ENCODE measurements at regions not wholly inside any gene's neighbourhood (a gene's known extent, or its start where the extent isn't known, plus 50 kb on each side); places are given as distances from the start of the nearest gene placed in this dataset.

GRCh38 chr4:11149612-11150259 lies 279.0 kb downstream of the HS3ST1 start:
- H3K4me1 ChIP-seq (replicated peaks in 1 of 4; ENCODE audit: control insufficient read depth in 3 of 4, insufficient read depth in 4 of 4, low read length in 3 of 4), result peaks cover 0 to 15% (median 3%) of the 10 kb centered on the region in 4 experiments; a peak in 3 of 7 replicates
- peak overlapping the region; percentile 52; the same call in 1 of the 2 replicates for H2BK12ac ChIP-seq (ENCODE audit: low read depth, low read length)
- H3K27me3 ChIP-seq (replicated peaks in 1 of 4; ENCODE audit: control insufficient read depth in 3 of 4, extremely low read depth in 1 of 4, insufficient read depth in 3 of 4, low read length in 3 of 4), result no peaks in the 10 kb centered on the region
- H3K23ac ChIP-seq (ENCODE audit: insufficient read length), result no peak overlapping the region
- no peaks in the 10 kb centered on the region for H4K20me1 ChIP-seq (replicated peaks in 1 of 2; ENCODE audit: control insufficient read depth in 1 of 2, insufficient read depth in 2 of 2, low read length in 2 of 2)
- peak overlapping the region in 1 of 2 experiments; percentile 82; a peak in 2 of 4 replicates for H3K4me2 ChIP-seq (ENCODE audit: insufficient read depth in 1 of 2, low read depth in 2 of 2, low read length in 2 of 2)
- no peak overlapping the region for H4K8ac ChIP-seq (ENCODE audit: extremely low read depth, insufficient read depth, low read length)
- H2BK15ac ChIP-seq (ENCODE audit: low read length), result peak overlapping the region; percentile 92; the same call in 1 of the 2 replicates
- H3K36me3 ChIP-seq (ENCODE audit: control insufficient read depth in 2 of 4, insufficient read depth in 4 of 4, low read length in 3 of 4), result no peaks in the 10 kb centered on the region
- H3K4ac ChIP-seq (replicated peaks; ENCODE audit: insufficient read length, low read depth, low read length), result no peak overlapping the region
- peak overlapping the region; percentile 51 for H4K91ac ChIP-seq (replicated peaks; ENCODE audit: insufficient read length, low read length)
- H3K27ac ChIP-seq (ENCODE audit: low read depth, low read length), result no peak overlapping the region
- WGBS, 2 experiments (ENCODE audit: extremely low coverage in 1 of 2, insufficient coverage in 1 of 2, insufficient read length in 1 of 2, insufficient replicate concordance in 2 of 2, low coverage in 1 of 2, low lambda C conversion rate in 2 of 2, missing lambda C conversion rate in 1 of 2), result 80% methylated on average over 4 of the region's 4 CpGs; no CpG with 5 or more reads in 1 of the 2 experiments
- POLR2A ChIA-PET (ENCODE audit: partially characterized antibody), result interaction anchor here (1.1 kb wide), 1 partner anchor 18 kb away, joined by 3 read pairs; no protein-coding TSS in a partner anchor
- no peak overlapping the region for H3K14ac ChIP-seq (ENCODE audit: insufficient read length)
- peak; percentile 31; the same call in 1 of the 2 replicates for TF ChIP-seq YY1 (IDR thresholded peaks at IDR 0.05; ENCODE audit: low read depth, low read length)
- no peak for TF ChIP-seq TBP (IDR thresholded peaks at IDR 0.05; ENCODE audit: low read depth, low read length)
- FAIRE-seq (no peak), DNase-seq (ENCODE audit: low read depth in 1 of 2, low spot score in 2 of 2) (no peak)
- no peak overlapping the region for H3K56ac ChIP-seq (replicated peaks; ENCODE audit: insufficient read length, low read depth, low read length)
- H2BK5ac ChIP-seq (ENCODE audit: low read depth, low read length), result peak overlapping the region; percentile 75
- H3K23me2 ChIP-seq (ENCODE audit: low read depth, low read length), result peaks cover 2% of the 10 kb centered on the region; the same call in 1 of the 2 replicates
- CTCF ChIA-PET (ENCODE audit: partially characterized antibody), result interaction anchor here (0.8 to 1.0 kb wide), 2 partner anchors 10 to 272 kb away, joined by 3 read pairs; no protein-coding TSS in a partner anchor
- H3K9me3 ChIP-seq (ENCODE audit: insufficient read depth in 2 of 2, low read depth in 1 of 2, low read length in 1 of 2), result no peaks in the 10 kb centered on the region
- no peaks in the 10 kb centered on the region for H3K79me2 ChIP-seq (ENCODE audit: control insufficient read depth in 1 of 2, insufficient read depth in 2 of 2, low read length in 2 of 2)
- no peaks in the 10 kb centered on the region for H3K79me1 ChIP-seq (ENCODE audit: low read depth, low read length)
- no peak overlapping the region for H2BK20ac ChIP-seq (ENCODE audit: low read length)
- peak overlapping the region; percentile 1; the same call in 1 of the 2 replicates for H2AFZ ChIP-seq (ENCODE audit: low read length)
- peak overlapping the region; percentile 91; the same call in 1 of the 2 replicates for H3K18ac ChIP-seq (ENCODE audit: extremely low read depth, low read length)
- H2BK120ac ChIP-seq (replicated peaks; ENCODE audit: low read depth, low read length), result no peak overlapping the region
- H3K9ac ChIP-seq (replicated peaks in 1 of 4; ENCODE audit: extremely low read depth in 1 of 4, low read depth in 3 of 4, low read length in 3 of 4), result no peak overlapping the region; a peak in 1 of 7 replicates
- no peak overlapping the region for H4K5ac ChIP-seq (ENCODE audit: insufficient read length, low read depth, low read length)
- peak overlapping the region in 2 of 4 experiments; percentile 28 to 30; a peak in 2 of 8 replicates for H3K4me3 ChIP-seq (ENCODE audit: extremely low read depth in 1 of 4, insufficient read depth in 2 of 4, low read depth in 3 of 4, low read length in 4 of 4)
- no peak overlapping the region for H2AK5ac ChIP-seq (ENCODE audit: low read depth, low read length)

Data from H1 (cell line).